ENCODE measurements at regions not wholly inside any gene's neighbourhood (a gene's known extent, or its start where the extent isn't known, plus 50 kb on each side); places are given as distances from the start of the nearest gene placed in this dataset.
"Not testable (repeated sequence)": the region's sequence is repeated elsewhere in the genome, so short reads cannot be mapped to it uniquely, and the experiment has no call there.

DNA sequence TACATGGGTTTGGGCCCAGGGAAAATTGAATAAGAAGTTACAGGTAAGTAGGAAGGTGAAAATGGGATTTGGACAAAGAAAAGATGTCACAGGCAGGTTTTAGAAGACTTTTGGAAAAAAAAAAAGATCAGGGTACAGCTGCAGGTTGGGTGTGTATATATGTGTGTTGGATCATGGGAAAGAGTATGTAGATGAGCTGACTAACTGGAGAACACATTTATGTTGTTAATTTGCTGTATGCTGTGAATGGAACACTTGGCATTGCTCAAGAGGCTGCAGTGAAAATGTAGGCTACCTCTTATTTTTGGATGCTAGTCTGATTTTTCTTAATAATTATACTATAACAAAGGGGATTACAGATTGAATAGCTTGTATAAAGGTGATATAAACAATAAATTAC lies 577.7 kb upstream of the USP24 start:
- no peak for DNase-seq

DNA sequence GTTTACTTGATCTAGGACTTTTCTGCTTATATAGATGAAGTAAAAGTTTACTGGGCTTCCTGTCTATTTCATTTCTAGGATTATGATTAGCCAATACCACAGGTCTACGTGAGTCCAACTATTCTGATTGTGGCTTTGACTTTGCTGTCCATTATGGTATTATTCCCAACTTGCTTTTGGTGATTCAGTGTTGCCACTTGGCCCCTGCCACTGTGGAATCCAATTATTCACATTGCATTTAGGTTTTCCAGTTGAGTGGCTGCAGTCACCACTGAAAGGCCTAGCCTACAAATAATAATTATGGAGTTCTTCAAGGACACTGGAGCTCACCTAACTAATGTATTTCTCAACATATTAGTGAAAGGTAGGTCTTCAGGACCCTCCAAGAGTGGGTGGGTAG lies 574.3 kb upstream of the USP24 start:
- no peak for DNase-seq

DNA sequence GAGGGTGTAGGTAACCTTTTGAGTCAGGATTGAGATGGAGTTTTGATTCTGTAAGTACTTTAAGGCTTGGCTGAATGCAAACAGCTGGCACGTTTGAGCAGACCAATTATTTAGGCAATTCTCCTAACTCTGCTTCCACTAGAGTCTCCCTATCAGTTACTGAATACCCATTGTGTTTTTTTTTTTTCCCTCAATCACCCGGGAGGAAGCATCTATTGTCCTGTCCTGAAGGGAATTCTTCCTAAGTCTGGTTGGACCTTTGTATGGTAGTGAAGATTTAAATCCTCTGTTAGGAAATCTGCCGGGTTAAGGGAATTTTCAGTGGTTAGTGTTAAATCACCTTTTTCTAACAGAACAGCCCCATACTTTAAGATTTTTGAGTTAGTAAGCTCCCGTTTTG lies 571.2 kb upstream of the USP24 start:
- DNase-seq, result no peak

DNA sequence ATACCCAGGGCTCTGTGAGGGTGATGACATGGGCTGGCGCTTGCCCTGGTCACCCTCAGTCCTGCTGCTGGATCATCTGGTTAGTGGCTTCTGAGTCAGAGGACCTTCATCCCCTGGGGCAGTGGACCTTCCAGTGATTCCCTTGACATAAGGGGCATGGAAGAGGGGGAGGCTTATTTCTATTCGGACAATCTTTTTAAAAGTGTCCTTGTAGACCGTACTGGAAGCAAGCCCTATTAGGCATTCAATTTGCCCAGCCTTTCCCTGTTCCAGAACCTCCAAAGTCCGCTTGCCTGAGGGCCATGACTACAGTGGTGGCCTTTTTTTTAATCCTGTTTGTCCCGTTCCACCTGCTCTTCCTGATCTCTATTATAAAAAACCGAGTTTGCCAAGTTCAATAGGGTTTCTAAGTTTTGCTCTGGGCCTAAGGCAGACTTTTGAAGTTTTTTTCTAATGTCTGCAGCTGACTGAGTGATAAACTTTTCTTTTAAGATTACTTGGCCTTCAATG lies 569.8 kb upstream of the USP24 start:
- not testable (repeated sequence) for DNase-seq

DNA sequence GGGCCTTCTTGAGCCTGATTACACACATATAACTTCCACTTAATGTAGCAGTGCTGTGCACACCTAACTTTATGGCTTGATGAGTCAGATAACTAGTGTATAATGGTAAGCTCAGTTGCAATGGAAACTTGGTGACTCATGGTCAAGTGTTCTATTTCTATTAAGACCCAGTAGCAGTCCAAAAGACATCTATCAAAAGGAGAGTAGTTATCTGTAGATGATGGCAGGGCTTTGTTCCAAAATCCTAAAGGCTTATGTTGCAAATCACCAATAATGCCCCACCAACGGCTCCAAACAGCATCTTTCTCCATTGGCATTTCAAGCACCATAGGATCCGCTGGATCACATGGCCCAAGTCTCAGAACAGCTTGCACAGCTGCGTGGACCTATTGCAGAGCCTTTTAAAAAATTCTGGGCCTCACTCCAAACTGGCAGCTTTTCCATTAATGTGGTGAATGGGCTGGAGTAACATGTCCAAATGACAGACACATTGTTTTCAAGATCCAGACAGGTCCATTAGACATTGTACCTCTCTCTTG lies 566.8 kb upstream of the USP24 start:
- DNase-seq, result peak; percentile 6

DNA sequence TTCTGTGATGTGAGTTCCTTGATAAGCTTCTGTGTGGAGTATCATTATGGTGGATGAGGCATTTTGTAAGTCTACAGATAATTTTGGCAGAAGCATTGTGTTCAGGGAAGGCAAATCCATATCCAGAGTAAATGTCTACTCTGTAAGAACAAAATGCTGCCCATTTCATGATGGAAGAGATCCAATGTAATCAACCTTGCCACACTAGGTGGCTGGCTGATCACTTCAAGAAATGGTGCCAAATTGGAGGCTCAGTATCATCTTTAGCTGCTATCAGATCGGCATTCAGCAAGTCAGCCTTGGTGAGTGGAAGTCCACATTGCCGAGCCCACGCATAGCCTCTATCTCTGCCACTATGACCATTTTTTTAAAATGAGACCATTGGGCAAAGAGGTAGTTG lies 565.8 kb upstream of the USP24 start:
- no peak for DNase-seq

DNA sequence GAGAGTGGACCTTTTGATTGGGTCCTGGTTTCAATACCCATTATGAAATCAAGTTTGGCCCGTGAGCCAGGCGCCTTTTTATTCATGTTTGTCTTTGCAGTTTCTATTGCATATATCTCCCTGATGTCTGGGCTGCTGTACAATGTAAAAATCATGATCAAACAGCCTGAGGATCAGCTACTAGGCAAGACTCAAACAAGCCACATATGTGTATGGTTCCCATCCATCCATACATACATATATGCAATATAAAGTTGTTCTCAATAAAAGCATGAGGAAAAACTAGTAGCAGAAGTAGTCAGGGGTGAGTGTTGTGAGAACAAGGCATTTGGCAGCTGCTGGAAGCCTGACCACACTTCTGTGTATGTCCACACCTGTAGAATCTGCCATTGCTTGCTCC lies 562.4 kb upstream of the USP24 start:
- DNase-seq, result no peak

DNA sequence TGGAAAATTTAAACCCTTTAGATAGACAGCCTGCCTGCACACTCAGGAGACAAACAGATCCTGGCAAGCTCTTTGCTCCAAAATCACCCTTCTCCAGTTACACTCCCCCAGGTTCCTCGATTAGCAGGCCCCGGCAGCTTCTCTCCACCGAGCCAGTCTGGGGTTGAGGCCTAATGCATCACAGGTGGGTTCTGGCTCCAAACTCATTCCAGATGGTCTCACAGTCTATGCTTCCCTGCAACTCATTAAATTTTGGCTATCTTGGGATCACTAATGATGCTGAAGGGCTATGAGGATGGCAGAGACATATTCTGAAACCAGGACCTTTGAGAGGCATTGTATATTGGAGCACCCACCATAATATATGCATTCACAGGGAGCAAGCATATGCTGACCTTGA lies 559.8 kb upstream of the USP24 start:
- DNase-seq, result no peak

DNA sequence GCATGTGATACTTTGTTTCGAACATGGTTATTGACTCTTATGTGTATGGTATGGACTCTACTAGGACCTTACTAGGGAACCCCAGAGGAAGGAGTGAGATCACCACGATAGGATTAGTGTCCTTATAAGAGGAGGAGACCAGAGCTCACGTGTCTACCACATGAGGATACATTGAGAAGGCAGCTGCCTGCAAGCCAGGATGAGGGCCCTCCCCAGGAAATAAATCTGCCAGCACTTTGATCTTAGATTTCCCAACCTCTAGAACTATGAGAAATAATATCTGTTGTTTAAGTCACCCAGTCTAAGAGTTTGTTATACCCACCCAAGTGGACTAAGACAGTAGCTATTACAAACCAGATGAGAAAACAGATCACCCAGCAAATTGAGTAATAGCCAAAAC lies 559.3 kb upstream of the USP24 start:
- no peak for DNase-seq

DNA sequence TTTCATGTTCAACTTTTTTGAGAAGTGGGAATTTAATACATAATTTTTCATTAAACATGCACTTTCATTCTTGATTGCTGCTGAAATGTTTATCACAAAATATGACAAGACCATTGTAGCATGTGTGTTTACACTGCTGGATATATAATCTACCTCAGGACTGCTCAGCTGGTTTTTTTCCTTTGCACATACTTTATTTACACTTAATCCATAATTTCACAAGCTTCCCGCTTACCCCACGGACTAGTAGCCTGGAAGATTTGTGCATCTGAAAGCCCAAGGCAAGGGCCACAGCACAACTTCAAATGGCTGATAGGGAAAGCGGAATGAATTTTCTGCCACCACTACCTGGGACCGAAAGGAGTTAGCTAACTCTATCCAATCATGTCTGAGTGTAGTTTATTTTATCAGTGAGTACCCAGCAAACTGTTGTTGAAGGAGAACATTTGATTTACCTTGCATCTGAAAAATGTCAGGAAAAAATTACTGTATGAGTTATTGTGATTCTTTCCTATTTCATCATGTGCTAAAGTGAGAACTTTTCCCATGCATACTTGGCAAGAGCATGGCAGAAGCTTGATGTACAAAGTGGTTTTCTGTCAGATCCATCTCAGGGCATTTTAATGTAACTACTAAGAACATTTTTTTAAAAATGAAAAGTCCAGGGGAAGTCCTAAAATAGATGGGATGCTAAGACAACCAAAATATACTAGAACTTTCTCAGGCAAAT lies 558.2 kb upstream of the USP24 start:
- DNase-seq, result no peak

DNA sequence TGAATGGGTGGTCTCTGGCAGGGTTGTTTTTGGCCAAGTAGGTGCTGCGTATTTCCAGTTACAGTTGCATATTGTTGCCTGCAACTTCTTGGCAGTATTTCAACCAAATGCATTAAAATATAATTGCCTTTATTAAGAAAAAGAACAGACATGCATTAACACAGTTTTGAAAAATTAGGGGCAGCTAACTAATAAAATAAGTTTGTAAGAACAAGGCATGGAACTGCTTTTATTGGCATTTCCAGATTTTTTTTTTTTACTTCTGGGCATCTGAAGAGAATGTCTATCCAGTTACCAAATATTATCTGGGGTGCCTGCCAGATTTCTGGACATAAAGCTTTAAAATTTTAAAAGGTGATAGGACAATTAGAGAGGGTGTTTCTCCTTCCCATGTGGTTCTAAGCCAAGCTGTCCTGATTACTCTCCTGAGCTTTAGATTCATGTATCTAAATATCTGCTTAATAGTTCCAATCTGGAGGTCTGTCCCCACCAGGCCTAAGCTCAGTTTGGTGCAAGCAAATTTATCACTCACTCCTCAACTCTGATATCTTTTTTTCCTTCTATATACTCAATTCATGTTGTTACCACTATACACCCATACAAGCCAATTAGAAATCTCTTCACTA lies 553.3 kb upstream of the USP24 start:
- no peak for DNase-seq

DNA sequence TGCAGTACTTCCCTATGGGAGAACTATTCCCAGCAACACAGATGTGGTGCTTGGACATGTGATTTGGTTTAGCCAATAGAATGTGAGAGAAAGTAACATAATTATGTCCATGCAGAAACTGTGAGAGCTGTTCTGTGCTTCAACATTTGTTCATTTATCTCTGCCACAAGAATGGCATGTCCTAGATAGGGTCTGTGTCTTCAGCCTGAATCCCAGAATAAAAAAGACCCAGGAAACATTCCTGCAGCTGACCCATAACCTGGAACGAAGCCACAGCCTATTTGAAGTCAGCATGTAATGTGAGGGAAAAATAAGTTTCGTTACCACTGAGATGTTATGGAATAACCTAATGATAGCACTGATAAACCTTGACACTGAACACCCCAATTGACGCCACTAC lies 552.0 kb upstream of the USP24 start:
- DNase-seq, result no peak

DNA sequence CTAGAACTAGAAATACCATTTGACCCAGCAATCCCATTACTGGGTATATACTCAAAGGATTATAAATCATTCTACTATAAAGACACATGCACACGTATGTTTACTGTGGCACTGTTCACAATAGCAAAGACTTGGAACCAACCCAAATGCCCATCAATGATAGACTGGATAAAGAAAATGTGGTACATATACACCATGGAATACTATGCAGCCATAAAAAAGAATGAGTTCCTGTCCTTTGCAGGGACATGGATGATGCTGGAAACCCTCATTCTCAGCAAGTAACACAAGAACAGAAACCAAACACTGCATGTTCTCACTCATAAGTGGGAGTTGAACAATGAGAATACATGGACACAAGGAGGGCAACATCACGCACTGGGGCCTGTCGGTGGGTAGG lies 550.3 kb upstream of the USP24 start:
- DNase-seq, result not testable (repeated sequence)

DNA sequence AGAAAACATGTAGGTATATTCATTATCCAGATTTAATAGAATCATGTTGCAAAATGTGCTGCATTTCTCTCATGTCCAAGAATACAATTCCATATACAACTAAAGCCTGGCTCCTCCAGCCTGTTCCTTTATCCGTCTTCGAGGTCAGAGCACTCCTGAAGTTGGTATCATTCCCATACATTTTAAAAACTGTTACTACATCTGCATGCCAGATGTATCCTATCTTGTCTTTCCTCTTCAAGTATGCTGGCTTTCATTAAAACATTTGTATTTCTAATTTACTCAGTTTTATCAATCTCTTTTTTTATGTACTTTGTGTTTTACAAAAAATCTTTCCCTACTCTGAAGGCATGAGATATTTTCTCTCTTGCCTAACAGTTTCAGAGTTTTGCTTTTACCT lies 536.6 kb upstream of the USP24 start:
- no peak for DNase-seq

DNA sequence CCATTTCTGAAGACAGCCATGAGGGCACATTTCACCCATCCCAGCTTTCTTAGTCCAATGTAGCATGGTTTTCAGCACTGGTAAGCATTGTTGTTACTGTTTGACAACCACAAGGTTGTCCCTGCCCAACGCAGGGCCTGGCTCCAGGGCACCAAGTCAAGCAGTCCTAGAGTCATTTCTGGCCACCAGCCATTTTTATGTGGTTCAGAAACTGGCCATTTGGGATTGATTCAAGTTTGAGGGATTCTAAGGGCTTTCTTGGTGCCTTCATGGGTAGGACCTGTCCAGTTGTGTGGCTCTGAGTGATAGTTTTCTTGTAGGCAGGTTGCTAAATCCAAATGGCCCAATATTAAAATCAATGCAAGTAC lies 535.4 kb upstream of the USP24 start:
- DNase-seq, result no peak

DNA sequence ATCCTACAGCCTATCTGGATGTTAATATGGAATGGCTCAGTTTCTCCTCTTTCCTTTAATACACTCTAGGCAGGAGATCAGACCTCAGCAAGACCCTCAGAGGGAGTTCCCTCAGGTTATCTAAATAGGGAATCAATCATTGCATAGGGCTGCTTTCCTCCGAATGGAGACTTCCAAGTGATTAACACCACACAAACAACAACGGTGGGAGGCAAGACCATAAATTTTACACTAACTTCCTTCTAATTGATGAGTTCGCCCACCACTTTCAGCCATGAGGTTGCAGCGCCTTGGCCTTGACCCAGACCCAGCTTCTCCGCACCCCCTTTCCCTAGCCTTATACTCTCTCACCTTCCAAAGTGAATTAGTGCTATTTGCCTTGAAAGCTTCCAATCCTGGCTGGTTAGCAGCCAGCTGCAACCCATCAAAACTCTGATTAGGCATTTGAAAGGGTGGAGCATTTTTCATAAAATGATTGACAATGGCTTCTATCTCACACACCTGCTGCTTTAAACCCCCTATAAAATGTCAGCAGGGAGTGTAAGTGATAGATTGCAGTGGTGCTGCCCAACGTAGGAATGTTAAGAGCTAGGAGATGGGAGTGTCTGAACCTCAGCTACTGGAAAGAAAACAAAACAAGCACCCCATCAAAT lies 534.9 kb upstream of the USP24 start:
- DNase-seq, result no peak

DNA sequence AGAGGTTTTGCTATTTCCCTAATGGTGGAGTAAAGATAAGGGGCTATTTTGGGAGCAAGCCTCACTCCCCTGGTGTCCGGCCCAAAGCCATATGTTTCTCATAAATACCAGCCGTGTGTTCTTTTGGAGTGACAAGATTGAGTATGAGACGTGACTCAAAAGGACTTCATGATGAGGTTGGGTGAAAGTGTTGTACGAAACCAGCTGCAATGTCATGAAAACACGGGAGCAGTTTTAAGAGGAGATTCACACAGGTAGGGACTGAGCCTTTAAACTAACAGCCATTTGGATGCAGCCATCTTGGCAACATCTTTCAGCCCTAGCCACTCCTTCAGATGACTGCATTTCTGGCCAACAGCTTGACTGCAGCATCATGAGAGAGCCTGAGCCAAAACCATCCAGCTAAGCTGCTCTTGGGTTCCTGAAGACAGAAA lies 532.3 kb upstream of the USP24 start:
- no peak for DNase-seq

DNA sequence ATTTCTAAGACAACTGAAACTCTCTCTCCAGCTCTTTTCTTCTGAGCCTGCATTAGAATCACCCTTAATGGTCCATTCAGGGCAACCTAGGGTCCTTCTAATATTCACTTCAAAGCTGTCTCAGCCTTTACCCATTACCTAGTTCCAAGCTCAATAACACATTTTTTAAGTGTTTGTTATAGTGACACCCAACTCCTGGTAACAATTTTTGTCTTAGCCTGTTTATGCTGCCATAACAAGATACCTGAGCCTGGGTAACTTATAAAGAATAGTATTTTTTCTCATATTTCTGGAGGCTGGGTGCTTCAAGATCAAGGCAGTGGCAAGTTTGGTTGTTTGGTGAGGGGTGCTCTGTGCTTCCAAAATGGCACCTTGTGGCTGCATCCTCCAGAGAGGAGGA lies 531.5 kb upstream of the USP24 start:
- no peak for DNase-seq

DNA sequence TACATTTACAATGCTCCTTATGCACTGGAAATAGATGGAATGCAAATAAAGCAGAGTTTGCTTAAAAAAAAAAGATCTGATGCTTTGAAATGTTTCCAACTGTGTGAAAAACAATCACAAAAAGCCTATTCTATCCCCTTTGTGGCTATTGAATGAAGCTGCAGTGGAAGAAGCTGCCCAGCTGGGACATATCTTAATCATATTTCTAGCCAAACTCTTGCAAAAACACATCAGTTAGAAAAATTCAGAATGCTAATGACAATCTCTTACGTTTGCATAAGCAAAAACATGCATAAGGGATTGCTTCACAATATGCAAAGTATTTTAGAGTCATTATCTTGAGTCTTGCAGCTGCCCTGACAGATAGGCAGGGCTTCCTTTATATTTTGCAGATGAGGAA lies 526.4 kb upstream of the USP24 start:
- DNase-seq, result no peak

DNA sequence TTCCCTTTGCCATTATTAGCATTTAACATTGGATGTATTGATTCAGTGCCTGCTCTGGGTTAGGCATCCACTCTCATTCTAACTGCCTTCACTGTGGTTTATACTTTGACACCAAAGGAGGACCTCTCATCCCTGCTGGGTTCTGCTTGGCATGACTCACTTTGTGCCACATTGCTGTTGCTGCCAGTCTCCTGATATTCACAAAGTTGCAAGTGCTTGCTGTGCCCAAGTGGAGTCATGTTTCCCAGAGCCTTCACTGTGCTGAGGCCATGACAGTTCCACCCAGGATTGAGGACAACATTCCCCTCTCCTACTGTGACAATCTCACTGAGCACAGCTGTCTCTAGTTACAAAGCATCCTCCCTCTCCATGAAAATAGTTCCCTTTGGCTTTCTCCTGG lies 519.9 kb upstream of the USP24 start:
- no peak for DNase-seq

DNA sequence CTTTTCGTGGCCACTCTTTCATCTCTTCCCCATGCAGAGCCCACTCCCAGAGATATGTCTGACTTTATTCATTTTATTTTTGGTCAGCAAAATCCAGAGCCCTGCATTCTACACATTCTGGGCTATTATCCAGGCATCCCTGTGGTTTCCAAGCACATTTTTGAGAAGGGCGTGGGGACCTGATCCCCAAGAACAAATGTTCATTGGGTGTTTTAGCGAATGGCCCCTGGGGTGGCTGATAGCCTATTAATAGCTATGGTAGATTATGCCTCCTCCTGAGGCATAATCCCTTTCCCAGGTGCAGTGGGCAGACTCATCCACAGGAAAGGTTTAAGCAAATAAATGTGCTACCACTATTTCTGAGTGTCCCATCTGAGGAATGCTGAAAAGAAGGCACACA lies 511.8 kb upstream of the USP24 start:
- DNase-seq, result no peak

DNA sequence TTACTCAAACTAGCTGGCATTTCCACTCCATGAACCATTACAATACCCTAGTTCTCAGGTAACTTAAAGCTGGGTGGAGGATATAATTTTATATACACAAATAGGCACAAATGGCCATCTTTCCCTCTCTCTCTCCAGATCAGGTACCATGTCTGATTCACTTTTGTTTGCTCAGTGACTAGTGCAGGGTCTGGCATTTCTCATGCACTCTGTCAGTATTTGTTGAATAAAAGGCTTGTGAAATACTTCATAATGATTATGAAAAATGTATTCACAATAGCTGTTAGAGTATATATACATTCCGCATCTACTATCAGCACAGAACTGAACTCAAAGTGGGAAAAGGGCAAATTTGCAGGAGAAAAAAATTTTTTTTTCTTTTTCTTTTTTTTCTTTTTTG lies 510.2 kb upstream of the USP24 start:
- DNase-seq, result no peak

DNA sequence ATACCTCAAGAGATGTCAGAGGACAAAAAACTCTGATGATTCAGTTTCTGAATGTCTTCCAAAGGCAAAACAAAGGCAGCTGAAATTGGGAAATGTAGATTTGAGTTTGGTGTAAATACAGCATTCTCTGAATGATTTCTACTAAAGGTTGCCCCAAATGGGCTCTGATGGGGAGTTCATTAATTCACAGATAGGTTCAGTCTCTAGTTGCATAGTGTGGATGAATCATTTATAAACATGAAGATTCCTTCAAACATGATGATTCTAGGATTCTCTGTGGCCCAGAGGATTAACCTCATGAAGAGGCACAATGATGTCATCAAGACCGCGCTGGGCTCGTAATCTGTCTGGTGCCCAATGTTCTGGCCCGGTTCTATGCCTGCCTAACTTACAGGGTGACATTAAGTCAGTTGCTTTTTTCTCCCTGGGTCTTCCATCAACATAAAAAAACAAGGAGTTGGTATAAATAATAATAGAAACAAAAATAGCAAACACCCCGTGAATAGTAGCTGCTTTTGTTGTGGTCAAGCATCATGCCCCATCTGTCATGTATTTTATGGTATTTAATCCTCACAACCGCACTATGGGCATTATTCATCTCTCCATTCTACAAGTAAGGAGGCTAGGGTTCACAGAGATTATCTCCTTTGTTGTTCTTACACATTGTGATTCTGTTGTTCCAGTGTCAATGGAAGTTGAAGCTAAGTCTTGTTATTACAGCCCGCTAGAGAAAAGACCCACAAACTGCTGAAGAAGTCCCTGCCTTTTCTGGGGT lies 509.6 kb upstream of the USP24 start:
- DNase-seq, result no peak

All from NCI-H774 (cell line).